IMR-90 (cell line): ENCODE measurements at regions not wholly inside any gene's neighbourhood (a gene's known extent, or its start where the extent isn't known, plus 50 kb on each side); places are given as distances from the start of the nearest gene placed in this dataset.
"Not testable (repeated sequence)": the region's sequence is repeated elsewhere in the genome, so short reads cannot be mapped to it uniquely, and the experiment has no call there.

ENCODE experiments used
- ATAC-seq: fragments of 200-7000 bp; cut with Tn5 transposase; 2 replicates; pipeline ENCODE4 v1.9.1; 2020; ENCODE audit warnings: low read depth, mild to moderate bottlenecking, moderate library complexity
- BruUV-seq: library from RNA; stranded (reverse); fragments of 400-500 nt; replicated peaks from 2 replicates; lab custom pipeline; 2021; lab: Mats Ljungman, UMichigan
- CTCF ChIA-PET: fragments of 300-600 bp; formaldehyde crosslinking; extraction: SDS; loops from one replicate; lab custom pipeline; 2021; ENCODE audit warnings: antibody characterized with exemption; lab: Yijun Ruan, JAX
- POLR2A ChIA-PET: fragments of 300-600 bp; sonication (Branson Sonifier 250); formaldehyde crosslinking; loops from one replicate; lab custom pipeline; 2022; ENCODE audit warnings: antibody characterized with exemption; ENCODE audit not compliant: unreplicated experiment; lab: Charles Lee
- DNase-seq: peaks from one replicate; pipeline ENCODE4 v3.0.0; 2013
- H2AFZ ChIP-seq: replicated peaks from 2 replicates; pipeline ENCODE3; 2013; ENCODE audit warnings: low read length, mild to moderate bottlenecking; ENCODE audit not compliant: poor library complexity
- H2AK5ac ChIP-seq: 2 replicates; pipeline ENCODE4 v1.6.1; 2013; ENCODE audit warnings: low read depth, low read length, inconsistent platforms
- H2AK9ac ChIP-seq: replicated peaks from 2 replicates; pipeline ENCODE3; 2013; ENCODE audit warnings: mild to moderate bottlenecking, low read depth, low read length, moderate library complexity; ENCODE audit not compliant: poor library complexity
- H2BK120ac ChIP-seq: 2 replicates; pipeline ENCODE4 v1.6.1; 2013; ENCODE audit warnings: low read depth, low read length, inconsistent platforms
- H2BK15ac ChIP-seq: 3 replicates; pipeline ENCODE4 v1.6.1; 2013; ENCODE audit warnings: low read depth, low read length, inconsistent platforms
- H2BK20ac ChIP-seq: 2 replicates; pipeline ENCODE4 v1.6.1; 2013; ENCODE audit warnings: low read depth, mild to moderate bottlenecking, inconsistent platforms, low read length, moderate library complexity
- H2BK5ac ChIP-seq: 2 replicates; pipeline ENCODE4 v1.6.1; 2013; ENCODE audit warnings: mild to moderate bottlenecking, low read depth, low read length, inconsistent platforms; ENCODE audit not compliant: poor library complexity, severe bottlenecking
- H3K14ac ChIP-seq: replicated peaks from 2 replicates; pipeline ENCODE4 v1.6.1; 2013; ENCODE audit warnings: low read depth, low read length, inconsistent platforms
- H3K18ac ChIP-seq: 2 replicates; pipeline ENCODE4 v1.6.1; 2013; ENCODE audit warnings: low read depth, low read length, control low read depth
- H3K23ac ChIP-seq: 2 replicates; pipeline ENCODE4 v1.6.1; 2013; ENCODE audit warnings: low read depth, low read length, inconsistent platforms
- H3K27ac ChIP-seq: 2 replicates; pipeline ENCODE4 v1.5.1; 2013; ENCODE audit warnings: mild to moderate bottlenecking, control low read depth, low read length; ENCODE audit not compliant: insufficient read depth
- H3K27me3 ChIP-seq: 2 replicates; pipeline ENCODE4 v1.6.1; 2013; ENCODE audit warnings: low read length; ENCODE audit not compliant: control insufficient read depth, insufficient read depth
- H3K36me3 ChIP-seq: 2 replicates; pipeline ENCODE4 v1.6.1; 2013; ENCODE audit warnings: low read length, mixed read lengths; ENCODE audit not compliant: control insufficient read depth, insufficient read depth
- H3K4ac ChIP-seq: 2 replicates; pipeline ENCODE4 v1.6.1; 2013; ENCODE audit warnings: low read depth, low read length, inconsistent platforms
- H3K4me1 ChIP-seq: 2 replicates; pipeline ENCODE4 v1.6.1; 2013; ENCODE audit warnings: low read length, mixed read lengths; ENCODE audit not compliant: control insufficient read depth, insufficient read depth
- H3K4me2 ChIP-seq: 2 replicates; pipeline ENCODE4 v1.6.1; 2013; ENCODE audit warnings: low read depth, mild to moderate bottlenecking, control low read depth, low read length, moderate library complexity
- H3K4me3 ChIP-seq: 2 replicates; pipeline ENCODE4 v1.5.1; 2013; ENCODE audit warnings: low read depth, mild to moderate bottlenecking, control low read depth, low read length, moderate library complexity; ENCODE audit not compliant: insufficient read depth
- H3K56ac ChIP-seq: 2 replicates; pipeline ENCODE4 v1.6.1; 2013; ENCODE audit warnings: low read length, inconsistent platforms; ENCODE audit not compliant: insufficient read depth; ENCODE audit errors: extremely low read depth
- H3K79me1 ChIP-seq, 2 experiments: 2 replicates each; pipeline ENCODE4 v1.6.1; 2013; ENCODE audit warnings: low read length in 2 of 2, inconsistent platforms in 1 of 2, low read depth in 1 of 2
- H3K9ac ChIP-seq: 2 replicates; pipeline ENCODE4 v1.6.1; 2013; ENCODE audit warnings: low read depth, low read length, control low read depth
- H3K9me1 ChIP-seq: 2 replicates; pipeline ENCODE4 v1.6.1; 2013; ENCODE audit warnings: low read length, inconsistent platforms; ENCODE audit not compliant: insufficient read depth
- H3K9me3 ChIP-seq: 2 replicates; pipeline ENCODE4 v1.6.1; 2013; ENCODE audit warnings: low read length; ENCODE audit not compliant: control insufficient read depth, insufficient read depth
- H4K20me1 ChIP-seq: 2 replicates; pipeline ENCODE4 v1.6.1; 2013; ENCODE audit warnings: low read length, inconsistent platforms; ENCODE audit not compliant: insufficient read depth
- H4K5ac ChIP-seq: 2 replicates; pipeline ENCODE4 v1.6.1; 2013; ENCODE audit warnings: mild to moderate bottlenecking, low read depth, low read length, control low read depth
- H4K8ac ChIP-seq, 2 experiments: 2 replicates each; pipeline ENCODE4 v1.6.1; 2013; ENCODE audit warnings: low read depth in 2 of 2, low read length in 2 of 2, control low read depth in 1 of 2, inconsistent platforms in 1 of 2
- H4K91ac ChIP-seq: 2 replicates; pipeline ENCODE4 v1.6.1; 2013; ENCODE audit warnings: low read depth, low read length, inconsistent platforms; ENCODE audit not compliant: insufficient read depth
- CEBPB ChIP-seq: IDR thresholded peaks from 2 replicates; pipeline ENCODE4 v1.6.1; 2012; ENCODE audit warnings: low read depth, low read length, improper control_type of control experiment
- CHD1 ChIP-seq: IDR thresholded peaks from 2 replicates; pipeline ENCODE4 v1.6.1; 2012; ENCODE audit warnings: low read depth, low read length, improper control_type of control experiment
- MXI1 ChIP-seq: IDR thresholded peaks from 2 replicates; pipeline ENCODE4 v1.6.1; 2012; ENCODE audit warnings: low read depth, mild to moderate bottlenecking, low read length, moderate library complexity, borderline replicate concordance
- RAD21 ChIP-seq: IDR thresholded peaks from 2 replicates; pipeline ENCODE4 v1.6.1; 2012; ENCODE audit warnings: low read length, improper control_type of control experiment
- RCOR1 ChIP-seq: IDR thresholded peaks from 2 replicates; pipeline ENCODE4 v1.6.1; 2012; ENCODE audit warnings: mild to moderate bottlenecking, low read length, improper control_type of control experiment; ENCODE audit not compliant: insufficient replicate concordance
- RFX5 ChIP-seq: IDR thresholded peaks from 2 replicates; pipeline ENCODE4 v1.8.0; 2012; ENCODE audit warnings: low read depth, mild to moderate bottlenecking, low read length, moderate library complexity
- SMC3 ChIP-seq: fragments of 150-350 bp; IDR thresholded peaks from 2 replicates; pipeline ENCODE4 v1.6.1; 2016; ENCODE audit warnings: low read depth, mild to moderate bottlenecking, antibody characterized with exemption, low read length, moderate library complexity
- WGBS, 2 experiments: methylation state at CpG; one replicate each; pipeline versions ENCODE4 v1.1.5 to v1.1.7; 2013; ENCODE audit warnings: missing lambda C conversion rate in 2 of 2; ENCODE audit not compliant: insufficient read length in 1 of 2; ENCODE audit errors: extremely low coverage in 2 of 2; 5-methylcytosine and 5-hydroxymethylcytosine counted together
- dilution Hi-C: fragments of 300-500 bp; cut with HindIII; formaldehyde crosslinking; loops from one replicate; pipeline ENCODE4 v1.14.3; 2018; ENCODE audit warnings: low sequenced_read_pairs; ENCODE audit not compliant: unreplicated experiment
- in situ Hi-C: fragments of 300-500 bp; cut with MboI; formaldehyde crosslinking; loops from 3 replicates; pipeline ENCODE4 v1.14.3; 2019; ENCODE audit warnings: low sequenced_read_pairs, inconsistent platforms, mixed read lengths
- intact Hi-C: fragments of 100-400 bp; cut with micrococcal nuclease; formaldehyde crosslinking; loops from 2 replicates; pipeline ENCODE4 v1.10.0; 2022

DNA sequence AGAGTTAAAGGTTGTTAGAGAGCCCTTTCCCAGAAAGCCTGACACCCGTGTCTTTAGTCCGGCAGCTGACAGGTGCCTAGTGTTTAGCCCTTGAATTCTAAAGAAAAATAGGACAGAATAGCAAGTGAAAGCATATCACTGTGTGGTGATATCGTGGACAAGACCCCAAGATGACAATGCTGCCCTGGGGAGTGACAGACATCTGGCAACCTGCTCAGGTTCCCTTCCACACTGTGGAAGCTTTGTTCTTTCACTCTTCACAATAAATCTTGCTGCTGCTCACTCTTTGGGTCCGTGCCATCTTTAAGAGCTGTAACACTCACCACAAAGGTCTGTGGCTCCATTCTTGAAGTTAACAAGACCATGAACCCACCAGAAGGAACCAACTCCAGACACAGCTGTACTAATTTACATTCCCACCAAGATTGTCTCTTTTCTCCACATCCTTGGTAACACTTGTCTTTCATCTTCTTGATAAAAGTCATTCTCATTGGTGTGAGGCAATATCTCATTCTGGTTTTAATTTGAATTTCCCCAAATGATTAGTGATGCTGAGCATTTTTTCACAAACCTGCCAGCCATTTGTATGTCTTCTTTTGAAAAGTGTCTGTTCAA, 107.6 kb upstream of the SGIP1 start:
- in situ Hi-C loops: no loop called here
- H4K5ac ChIP-seq: no peak overlapping the region
- BruUV-seq: no TSS peak

DNA sequence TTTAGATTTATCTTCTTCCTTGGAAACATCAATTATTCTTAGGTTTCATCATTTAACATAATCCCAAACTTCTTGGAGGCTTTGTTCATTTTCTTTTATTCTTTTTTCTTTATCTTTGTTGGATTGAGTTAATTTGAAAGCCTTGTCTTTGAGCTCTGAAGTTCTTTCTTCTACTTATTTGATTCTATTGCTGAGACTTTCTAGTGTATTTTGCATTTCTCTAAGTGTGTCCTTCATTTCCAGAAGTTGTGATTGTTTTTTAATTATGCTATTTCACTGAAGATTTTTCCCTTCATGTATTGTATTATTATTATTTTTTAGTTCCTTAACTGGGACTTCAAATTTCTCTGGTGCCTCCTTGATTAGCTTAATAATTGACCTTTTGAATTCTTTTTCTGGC, 103.1 kb upstream of the SGIP1 start:
- H3K4me3 ChIP-seq, H2AFZ ChIP-seq, H4K91ac ChIP-seq, H3K4me1 ChIP-seq, H3K4me2 ChIP-seq, H3K79me1 ChIP-seq, H3K9me3 ChIP-seq, dilution Hi-C loops, H3K56ac ChIP-seq, BruUV-seq, ATAC-seq, H2BK120ac ChIP-seq, H4K8ac ChIP-seq, H2BK5ac ChIP-seq, POLR2A ChIA-PET, H2BK15ac ChIP-seq, H2BK20ac ChIP-seq, H3K36me3 ChIP-seq, H4K20me1 ChIP-seq, H3K23ac ChIP-seq, H3K9ac ChIP-seq, DNase-seq, H3K18ac ChIP-seq, H3K9me1 ChIP-seq, H3K14ac ChIP-seq, in situ Hi-C loops, H3K27me3 ChIP-seq, H3K4ac ChIP-seq, intact Hi-C loops, H2AK9ac ChIP-seq, H2AK5ac ChIP-seq, H4K5ac ChIP-seq, H3K27ac ChIP-seq: not testable (repeated sequence)
- CTCF ChIA-PET: interaction anchor here (0.6 kb wide), 1 partner anchor 58 kb away, joined by 4 read pairs; no protein-coding TSS in a partner anchor

More for the DNA sequence above, 107.6 kb upstream of the SGIP1 start:
- no peak overlapping the region for H3K27ac ChIP-seq
- H3K18ac ChIP-seq: no peak overlapping the region
- H2BK120ac ChIP-seq: no peak overlapping the region
- dilution Hi-C loops: no loop called here
- intact Hi-C loops: no loop called here
- no peak overlapping the region for H2AK5ac ChIP-seq
- no peak overlapping the region for H2BK15ac ChIP-seq
- no peak overlapping the region for H3K23ac ChIP-seq
- H3K9me1 ChIP-seq: no peaks in the 10 kb centered on the region
- POLR2A ChIA-PET: no interaction called here
- TF ChIP-seq CHD1: no peak
- no peak for TF ChIP-seq RAD21
- no peak for TF ChIP-seq MXI1
- no peak for TF ChIP-seq RFX5
- TF ChIP-seq RCOR1: no peak
- no peak for TF ChIP-seq SMC3
- no peak for TF ChIP-seq CEBPB
- no peak overlapping the region for H2AFZ ChIP-seq
- no peak overlapping the region for H4K8ac ChIP-seq
- H3K56ac ChIP-seq: no peak overlapping the region
- ATAC-seq: no peak
- no peak overlapping the region for H3K4me2 ChIP-seq
- H3K79me1 ChIP-seq: no peaks in the 10 kb centered on the region
- H2BK5ac ChIP-seq: no peak overlapping the region
- H3K27me3 ChIP-seq: no peaks in the 10 kb centered on the region
- no peak overlapping the region for H3K14ac ChIP-seq
- H3K9me3 ChIP-seq: peaks cover 4% of the 10 kb centered on the region; the same call in 1 of the 2 replicates
- no peak for DNase-seq
- H2AK9ac ChIP-seq: no peak overlapping the region
- no peak overlapping the region for H4K91ac ChIP-seq
- no peak overlapping the region for H3K4ac ChIP-seq
- H3K36me3 ChIP-seq: no peaks in the 10 kb centered on the region
- H2BK20ac ChIP-seq: no peak overlapping the region
- no peak overlapping the region for H3K9ac ChIP-seq
- no peaks in the 10 kb centered on the region for H4K20me1 ChIP-seq
- H3K4me1 ChIP-seq: no peaks in the 10 kb centered on the region
- no peak overlapping the region for H3K4me3 ChIP-seq
- no CpG with 5 or more reads among the region's 4 CpGs for WGBS, 2 experiments
- CTCF ChIA-PET: no interaction called here
